ENCODE measurements at regions not wholly inside any gene's neighbourhood (a gene's known extent, or its start where the extent isn't known, plus 50 kb on each side); places are given as distances from the start of the nearest gene placed in this dataset.

GRCh38 chr1:101420406-101420805 lies 183.6 kb downstream of the S1PR1 start:
- no peak for TF ChIP-seq CTCF (IDR thresholded peaks at IDR 0.05)
- no peak for TF ChIP-seq POLR2A (IDR thresholded peaks at IDR 0.05)
- no peak for TF ChIP-seq EP300 (IDR thresholded peaks at IDR 0.05; ENCODE audit: low read depth)
